ENCODE measurements at regions not wholly inside any gene's neighbourhood (a gene's known extent, or its start where the extent isn't known, plus 50 kb on each side); places are given as distances from the start of the nearest gene placed in this dataset.

GRCh38 chr2:59694176-59694575 lies 859.3 kb downstream of the BCL11A start:
- TF ChIP-seq, protein P1, sequence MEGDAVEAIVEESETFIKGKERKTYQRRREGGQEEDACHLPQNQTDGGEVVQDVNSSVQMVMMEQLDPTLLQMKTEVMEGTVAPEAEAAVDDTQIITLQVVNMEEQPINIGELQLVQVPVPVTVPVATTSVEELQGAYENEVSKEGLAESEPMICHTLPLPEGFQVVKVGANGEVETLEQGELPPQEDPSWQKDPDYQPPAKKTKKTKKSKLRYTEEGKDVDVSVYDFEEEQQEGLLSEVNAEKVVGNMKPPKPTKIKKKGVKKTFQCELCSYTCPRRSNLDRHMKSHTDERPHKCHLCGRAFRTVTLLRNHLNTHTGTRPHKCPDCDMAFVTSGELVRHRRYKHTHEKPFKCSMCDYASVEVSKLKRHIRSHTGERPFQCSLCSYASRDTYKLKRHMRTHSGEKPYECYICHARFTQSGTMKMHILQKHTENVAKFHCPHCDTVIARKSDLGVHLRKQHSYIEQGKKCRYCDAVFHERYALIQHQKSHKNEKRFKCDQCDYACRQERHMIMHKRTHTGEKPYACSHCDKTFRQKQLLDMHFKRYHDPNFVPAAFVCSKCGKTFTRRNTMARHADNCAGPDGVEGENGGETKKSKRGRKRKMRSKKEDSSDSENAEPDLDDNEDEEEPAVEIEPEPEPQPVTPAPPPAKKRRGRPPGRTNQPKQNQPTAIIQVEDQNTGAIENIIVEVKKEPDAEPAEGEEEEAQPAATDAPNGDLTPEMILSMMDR (IDR thresholded peaks at IDR 0.05; ENCODE audit: low read depth, low read length), result no peak
- TF ChIP-seq EZH2phosphoT487 (IDR thresholded peaks at IDR 0.05; ENCODE audit: low read depth), result no peak

Measured in OCI-LY3 (cell line).